ENCODE measurements at regions not wholly inside any gene's neighbourhood (a gene's known extent, or its start where the extent isn't known, plus 50 kb on each side); places are given as distances from the start of the nearest gene placed in this dataset.
"Not testable (repeated sequence)": the region's sequence is repeated elsewhere in the genome, so short reads cannot be mapped to it uniquely, and the experiment has no call there.

DNA sequence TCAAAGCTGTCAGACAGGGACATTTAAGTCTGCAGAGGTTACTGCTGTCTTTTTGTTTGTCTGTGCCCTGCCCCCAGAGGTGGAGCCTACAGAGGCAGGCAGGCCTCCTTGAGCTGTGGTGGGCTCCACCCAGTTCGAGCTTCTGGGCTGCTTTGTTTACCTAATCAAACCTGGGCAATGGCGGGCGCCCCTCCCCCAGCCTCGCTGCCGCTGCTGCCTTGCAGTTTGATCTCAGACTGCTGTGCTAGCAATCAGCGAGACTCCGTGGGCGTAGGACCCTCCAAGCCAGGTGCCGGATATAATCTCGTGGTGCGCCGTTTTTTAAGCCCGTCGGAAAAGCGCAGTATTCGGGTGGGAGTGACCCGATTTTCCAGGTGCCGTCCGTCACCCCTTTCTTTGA lies 107.1 kb upstream of the KLF12 start:
- TF ChIP-seq, protein P1, sequence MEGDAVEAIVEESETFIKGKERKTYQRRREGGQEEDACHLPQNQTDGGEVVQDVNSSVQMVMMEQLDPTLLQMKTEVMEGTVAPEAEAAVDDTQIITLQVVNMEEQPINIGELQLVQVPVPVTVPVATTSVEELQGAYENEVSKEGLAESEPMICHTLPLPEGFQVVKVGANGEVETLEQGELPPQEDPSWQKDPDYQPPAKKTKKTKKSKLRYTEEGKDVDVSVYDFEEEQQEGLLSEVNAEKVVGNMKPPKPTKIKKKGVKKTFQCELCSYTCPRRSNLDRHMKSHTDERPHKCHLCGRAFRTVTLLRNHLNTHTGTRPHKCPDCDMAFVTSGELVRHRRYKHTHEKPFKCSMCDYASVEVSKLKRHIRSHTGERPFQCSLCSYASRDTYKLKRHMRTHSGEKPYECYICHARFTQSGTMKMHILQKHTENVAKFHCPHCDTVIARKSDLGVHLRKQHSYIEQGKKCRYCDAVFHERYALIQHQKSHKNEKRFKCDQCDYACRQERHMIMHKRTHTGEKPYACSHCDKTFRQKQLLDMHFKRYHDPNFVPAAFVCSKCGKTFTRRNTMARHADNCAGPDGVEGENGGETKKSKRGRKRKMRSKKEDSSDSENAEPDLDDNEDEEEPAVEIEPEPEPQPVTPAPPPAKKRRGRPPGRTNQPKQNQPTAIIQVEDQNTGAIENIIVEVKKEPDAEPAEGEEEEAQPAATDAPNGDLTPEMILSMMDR (IDR thresholded peaks at IDR 0.05): not testable (repeated sequence)
- TF ChIP-seq EZH2, EZH2phosphoT487 (IDR thresholded peaks at IDR 0.05): not testable (repeated sequence)

All from neural progenitor cell (in vitro differentiated cells).